ENCODE measurements at regions not wholly inside any gene's neighbourhood (a gene's known extent, or its start where the extent isn't known, plus 50 kb on each side); places are given as distances from the start of the nearest gene placed in this dataset.

- DNase-seq (ENCODE audit: low spot score): no peak
These were observed 78.1 kb upstream of the TMEM196 start for GRCh38 chr7:19851504-19851903.

- DNase-seq (ENCODE audit: low spot score): no peak
These were observed 61.1 kb upstream of the TMEM196 start for GRCh38 chr7:19834566-19834965.

- no peak for DNase-seq (ENCODE audit: low spot score)
These were observed 57.2 kb upstream of the TMEM196 start for GRCh38 chr7:19830604-19831003.
